VCaP (cell line): ENCODE measurements at regions not wholly inside any gene's neighbourhood (a gene's known extent, or its start where the extent isn't known, plus 50 kb on each side); places are given as distances from the start of the nearest gene placed in this dataset.
"Not testable (repeated sequence)": the region's sequence is repeated elsewhere in the genome, so short reads cannot be mapped to it uniquely, and the experiment has no call there.

Source experiments
- H3K27ac ChIP-seq: fragments of 450-650 bp; 2 replicates; pipeline ENCODE4 v1.5.1; 2017
- CTCF ChIP-seq: fragments of 450-650 bp; conservative IDR thresholded peaks from 2 replicates; pipeline ENCODE4 v1.5.1; 2017; ENCODE audit warnings: mild to moderate bottlenecking, moderate library complexity

- TF ChIP-seq CTCF: no peak
- H3K27ac ChIP-seq: peak overlapping the region; percentile 81
Observed at GRCh38 chr5:174645677-174646076, 78.7 kb upstream of the MSX2 start.

GRCh38 chr5:174648618-174649017 lies 75.8 kb upstream of the MSX2 start:
- not testable (repeated sequence) for H3K27ac ChIP-seq

GRCh38 chr5:174649391-174649790 lies 75.0 kb upstream of the MSX2 start:
- TF ChIP-seq CTCF: no peak
- no peak overlapping the region for H3K27ac ChIP-seq

GRCh38 chr5:174654442-174654841 lies 69.9 kb upstream of the MSX2 start:
- H3K27ac ChIP-seq: peak overlapping the region; percentile 39
- no peak for TF ChIP-seq CTCF

- H3K27ac ChIP-seq: peak overlapping the region; percentile 39
- TF ChIP-seq CTCF: no peak
Observed at GRCh38 chr5:174655351-174655750, 69.0 kb upstream of the MSX2 start.

GRCh38 chr5:174664180-174664850 lies 60.1 kb upstream of the MSX2 start:
- H3K27ac ChIP-seq: no peak overlapping the region
- TF ChIP-seq CTCF: no peak

- TF ChIP-seq CTCF: no peak
- H3K27ac ChIP-seq: no peak overlapping the region
Observed at GRCh38 chr5:174665347-174665746, 59.0 kb upstream of the MSX2 start.

- TF ChIP-seq CTCF: no peak
Observed at GRCh38 chr5:174667526-174667925, 56.9 kb upstream of the MSX2 start.

More at GRCh38 chr5:174667526-174667925, 56.9 kb upstream of the MSX2 start:
- no peak overlapping the region for H3K27ac ChIP-seq
